Right ventricle myocardium superior (tissue), 1 donor: ENCODE measurements at regions not wholly inside any gene's neighbourhood (a gene's known extent, or its start where the extent isn't known, plus 50 kb on each side); places are given as distances from the start of the nearest gene placed in this dataset.

Experiments
- ATAC-seq: fragments of 200-7000 bp; cut with Tn5 transposase; one replicate; pipeline ENCODE4 v1.9.1; 2020; ENCODE audit warnings: mild to moderate bottlenecking; ENCODE audit not compliant: poor library complexity
- DNase-seq: peaks from one replicate; pipeline ENCODE4 v3.0.0-alpha.2; 2020
- intact Hi-C: fragments of 100-400 bp; cut with DNase I; formaldehyde crosslinking; loops from one replicate; pipeline ENCODE4 v1.11.2; 2022
- donor health status: DM: no; HTN: yes; CAD: no; lungs with severe emphysema.

DNA sequence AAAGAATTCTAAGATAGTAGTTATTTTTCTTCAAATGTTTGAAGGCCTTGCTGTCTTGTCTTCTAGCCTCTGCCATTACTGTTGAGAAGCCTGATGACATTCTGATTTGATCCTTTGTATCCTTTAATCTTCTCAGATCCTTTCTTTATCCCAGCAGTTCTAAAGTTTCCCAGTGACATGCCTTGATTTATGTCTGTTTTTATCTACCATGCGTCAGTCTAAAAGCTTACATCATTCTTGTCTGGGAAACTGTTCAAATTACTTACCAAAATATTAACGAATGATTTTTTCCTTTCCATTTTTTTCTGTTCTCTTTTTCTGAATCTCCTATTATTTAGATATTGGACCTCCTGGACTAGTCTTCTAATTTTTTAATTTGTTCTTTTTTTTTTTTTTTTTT, 78.3 kb upstream of the HELT start:
- intact Hi-C loops = no loop called here
- DNase-seq (no peak), ATAC-seq (no peak)

DNA sequence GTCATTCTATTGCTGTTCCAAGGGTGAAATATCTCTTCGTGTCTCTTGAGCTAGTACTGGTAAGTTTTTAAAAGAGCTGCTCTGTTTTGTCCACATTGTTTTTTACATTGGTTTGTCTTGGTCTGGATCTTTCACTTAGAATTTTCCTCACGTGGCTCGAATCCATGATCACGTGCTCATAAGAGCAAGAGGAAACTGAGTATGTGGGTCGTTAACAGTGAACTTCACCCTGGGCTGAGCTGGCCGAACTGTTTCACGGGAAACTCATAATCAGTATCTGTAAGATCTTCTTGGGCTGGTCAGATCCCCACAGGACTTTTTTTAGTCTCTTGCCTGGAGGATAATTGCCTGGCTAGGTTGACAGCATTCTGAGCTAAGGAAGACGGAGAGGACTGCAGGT, 77.8 kb upstream of the HELT start:
- ATAC-seq = no peak
- no peak for DNase-seq
- intact Hi-C loops = no loop called here

DNA sequence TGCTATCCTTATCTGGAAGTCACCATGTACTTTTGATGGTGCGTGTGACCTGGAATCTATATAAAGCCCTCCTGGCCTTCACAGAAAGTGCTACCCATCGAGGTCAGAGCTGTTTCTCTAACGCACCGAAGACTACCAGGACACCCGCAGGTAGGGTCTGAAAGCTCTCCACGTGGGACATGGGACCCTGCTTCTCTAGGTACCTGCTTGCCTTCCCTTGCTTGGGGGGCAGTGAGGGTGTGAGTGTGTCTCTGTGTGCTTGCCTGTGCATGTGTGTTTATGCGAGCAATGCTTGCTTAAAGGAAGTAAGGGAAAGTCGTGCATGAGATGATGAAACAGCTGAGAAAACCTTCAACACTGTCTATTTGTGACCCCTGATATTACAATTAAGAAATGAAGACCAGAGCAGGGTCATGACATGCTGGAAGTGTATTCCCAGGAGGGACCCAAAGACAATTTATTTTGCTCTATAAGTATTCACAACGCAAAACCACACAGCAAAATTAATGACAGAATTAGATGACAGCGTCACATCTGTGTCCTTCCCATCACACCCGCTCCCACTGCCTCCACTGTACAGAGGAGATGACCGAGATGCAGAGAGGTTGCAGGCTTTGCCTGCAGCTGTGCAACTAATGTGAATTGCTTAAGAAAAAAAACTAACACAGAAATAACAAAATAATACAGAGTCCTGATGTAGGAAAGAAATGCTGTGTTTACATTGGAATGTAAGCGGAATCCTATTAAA, 76.4 kb upstream of the HELT start:
- ATAC-seq (no peak), DNase-seq (no peak)
- intact Hi-C loops = no loop called here

DNA sequence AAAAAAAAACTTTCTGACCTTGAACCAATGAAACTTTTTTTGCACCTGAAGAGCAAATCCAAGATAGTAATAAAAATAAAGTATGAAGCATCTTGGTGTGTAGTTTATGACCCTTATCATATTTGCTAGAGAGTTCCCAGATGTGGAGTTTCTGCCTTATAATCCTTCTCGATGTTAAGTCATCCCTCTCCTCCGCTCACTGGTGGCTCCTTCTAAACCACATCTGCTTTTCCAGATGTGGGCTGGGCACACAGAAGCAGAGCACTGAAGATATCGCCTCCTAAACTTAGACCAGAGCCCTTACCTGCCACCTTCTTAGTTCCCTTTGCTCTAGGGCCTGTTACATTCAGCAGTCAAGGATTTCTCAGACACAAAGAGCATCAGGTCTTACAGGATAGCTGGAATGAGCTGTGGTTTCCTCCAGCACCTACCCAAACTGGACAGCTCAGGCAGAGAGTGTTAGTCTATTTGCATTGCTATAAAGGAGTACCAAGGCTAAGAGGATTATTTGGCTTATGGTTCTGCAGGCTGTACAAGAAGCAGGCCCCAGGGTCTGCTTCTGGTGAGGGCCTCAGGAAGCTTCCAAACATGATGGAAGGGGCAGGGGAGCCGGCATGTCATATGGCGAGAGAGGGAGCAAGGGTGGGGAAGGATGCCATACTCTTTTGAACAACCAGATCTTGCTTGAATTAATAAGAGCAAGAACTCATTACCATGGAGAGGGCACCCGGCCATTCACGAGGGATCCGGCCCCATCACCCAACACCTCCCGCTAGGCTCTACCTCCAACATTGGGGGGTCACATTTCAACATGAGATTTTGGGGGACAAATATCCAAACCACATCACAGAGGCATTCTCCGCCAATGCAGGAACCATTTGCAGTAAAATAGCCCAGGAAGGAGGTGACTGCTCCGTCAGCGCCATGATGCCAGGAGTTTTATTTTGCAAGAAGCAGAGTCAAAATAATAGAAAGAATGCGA, 75.6 kb upstream of the HELT start:
- DNase-seq (no peak), ATAC-seq (no peak)
- intact Hi-C loops = no loop called here

DNA sequence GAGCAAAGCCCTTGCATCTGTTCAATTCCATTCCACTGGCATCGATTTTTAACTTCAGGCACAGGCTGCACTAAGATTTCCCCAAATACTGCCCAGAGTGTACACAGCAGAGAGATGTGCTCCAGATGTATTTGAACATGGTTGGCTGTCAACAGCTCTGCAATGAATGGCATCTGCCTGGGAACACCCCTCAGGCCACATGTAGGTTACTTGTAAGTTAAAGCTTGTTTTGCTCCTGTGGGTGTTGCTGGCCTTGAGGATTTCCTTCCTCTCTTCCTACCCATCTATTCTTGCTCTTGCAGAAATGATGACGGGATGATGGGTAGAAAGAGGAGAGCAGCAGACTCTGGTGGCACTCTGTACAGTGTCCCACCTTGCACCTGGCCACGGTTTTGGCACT, 69.3 kb upstream of the HELT start:
- DNase-seq = no peak
- ATAC-seq = no peak
- intact Hi-C loops = no loop called here

DNA sequence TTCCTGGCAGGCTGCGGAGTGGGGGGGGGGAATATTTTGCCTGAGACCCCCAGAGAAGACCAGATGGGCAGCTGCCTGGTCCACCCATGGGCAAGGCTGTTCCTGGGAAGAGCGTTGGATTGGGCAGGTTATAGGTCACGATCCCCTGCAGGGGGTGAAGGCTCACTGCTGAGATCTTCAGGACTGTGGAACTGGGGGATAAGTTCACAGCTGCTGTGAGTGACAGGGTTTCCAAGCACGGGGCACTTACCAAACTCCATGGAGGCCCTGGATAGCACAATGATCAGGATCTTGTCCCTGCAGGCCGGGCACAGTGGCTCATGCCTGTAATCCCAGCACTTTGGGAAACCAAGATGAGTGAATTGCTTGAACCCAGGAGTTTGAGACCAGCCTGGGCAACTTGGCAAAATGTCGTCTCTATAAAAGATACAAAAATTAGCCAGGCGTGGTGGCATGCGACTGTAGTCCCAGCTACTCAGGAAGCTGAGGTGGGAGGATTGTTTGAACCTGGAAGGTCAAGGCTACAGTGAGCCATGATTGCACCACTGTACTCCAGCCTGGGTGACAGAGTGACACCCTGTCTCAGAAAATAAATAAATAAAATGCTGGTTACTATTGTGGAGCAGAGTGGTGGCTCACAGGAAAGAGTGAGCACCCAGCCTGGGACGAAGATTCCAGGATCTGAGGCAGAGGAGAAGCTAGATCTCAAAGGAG, 68.0 kb upstream of the HELT start:
- intact Hi-C loops = no loop called here
- no peak for ATAC-seq
- DNase-seq = no peak

DNA sequence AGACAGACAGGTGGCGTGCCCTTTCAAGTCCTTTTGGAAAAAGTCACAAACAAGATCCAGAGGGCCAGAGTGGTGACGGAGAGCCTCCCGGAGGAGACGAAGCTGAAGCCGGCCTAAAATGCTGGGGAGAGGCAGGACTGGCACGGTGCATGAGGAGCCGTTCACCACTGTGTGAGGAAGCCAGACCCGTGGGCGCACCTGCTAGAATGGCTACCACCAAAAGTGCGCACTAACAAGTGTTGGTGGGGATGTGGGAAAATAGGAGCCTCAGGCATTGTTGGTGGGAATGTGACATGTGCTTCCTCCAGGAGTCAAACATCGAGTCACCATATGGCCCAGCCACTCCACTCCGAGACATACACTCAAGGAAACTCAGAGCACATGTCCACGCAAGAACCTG, 67.4 kb upstream of the HELT start:
- intact Hi-C loops = no loop called here
- ATAC-seq (no peak), DNase-seq (no peak)

DNA sequence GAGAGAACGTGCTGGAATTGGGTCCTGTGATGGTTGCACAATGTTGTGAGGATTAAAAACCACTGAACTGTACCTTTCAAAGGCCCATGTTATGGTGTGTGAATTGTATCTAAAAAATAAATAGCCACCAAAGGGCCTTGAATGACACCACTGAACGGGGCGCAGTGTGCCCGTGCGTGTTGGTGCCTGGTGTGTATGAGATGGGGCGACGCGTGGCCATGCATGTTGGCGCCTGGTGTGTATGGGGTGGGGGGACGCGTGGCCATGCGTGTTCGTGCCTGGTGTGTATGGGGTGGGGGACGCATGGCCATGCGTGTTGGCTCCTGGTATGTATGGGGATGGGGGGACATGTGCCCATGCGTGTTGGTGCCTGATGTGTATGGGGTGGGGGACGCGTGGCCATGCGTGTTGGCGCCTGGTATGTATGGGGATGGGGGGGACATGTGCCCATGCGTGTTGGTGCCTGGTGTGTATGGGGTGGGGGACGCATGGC, 66.6 kb upstream of the HELT start:
- intact Hi-C loops = no loop called here
- DNase-seq = no peak
- no peak for ATAC-seq

DNA sequence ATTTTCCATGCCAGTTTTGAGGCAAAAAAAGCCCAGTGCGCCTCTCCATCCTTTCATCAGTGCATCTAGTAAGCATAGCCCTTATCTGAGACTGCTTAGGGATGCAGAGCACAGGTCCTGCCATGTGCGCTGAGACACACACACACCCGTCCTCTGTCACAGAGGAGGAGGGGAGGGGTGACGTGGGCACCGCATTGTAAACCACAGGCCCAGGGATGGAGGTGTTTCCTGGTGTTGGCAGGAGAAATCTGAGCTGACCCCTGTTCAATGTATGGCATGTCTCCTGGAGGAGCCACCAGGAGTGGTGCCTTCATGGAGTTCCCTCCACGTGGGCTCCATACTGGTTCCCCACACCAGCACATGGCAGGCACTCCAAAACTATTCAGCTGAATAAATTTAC, 65.8 kb upstream of the HELT start:
- intact Hi-C loops = no loop called here
- DNase-seq = no peak
- ATAC-seq = no peak

DNA sequence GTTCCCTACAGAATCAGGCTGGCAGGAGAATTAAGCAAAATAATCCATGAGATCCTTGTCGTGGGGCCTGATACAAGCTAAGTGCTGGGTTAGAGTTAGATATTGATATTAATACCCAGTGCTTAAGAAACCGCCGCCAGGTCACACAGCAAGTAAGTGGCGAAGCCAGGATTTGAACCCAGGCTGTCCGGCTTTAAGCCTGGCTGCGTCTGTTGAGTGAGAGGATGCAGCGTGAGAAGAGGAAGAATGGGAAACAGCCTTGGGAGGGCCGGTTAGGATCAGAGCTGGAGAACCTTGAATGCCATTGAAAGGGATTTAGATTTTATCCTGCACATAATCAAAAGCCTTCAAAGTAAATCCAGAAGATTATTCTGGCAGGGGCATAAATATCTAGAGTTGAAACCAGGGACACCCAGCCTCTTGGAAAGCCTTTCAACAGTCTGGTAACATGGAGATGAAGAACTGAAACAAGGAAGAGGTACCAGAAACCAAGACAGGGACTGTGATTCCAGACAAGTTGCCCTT, 64.8 kb upstream of the HELT start:
- ATAC-seq (no peak), DNase-seq (no peak)
- intact Hi-C loops = no loop called here

DNA sequence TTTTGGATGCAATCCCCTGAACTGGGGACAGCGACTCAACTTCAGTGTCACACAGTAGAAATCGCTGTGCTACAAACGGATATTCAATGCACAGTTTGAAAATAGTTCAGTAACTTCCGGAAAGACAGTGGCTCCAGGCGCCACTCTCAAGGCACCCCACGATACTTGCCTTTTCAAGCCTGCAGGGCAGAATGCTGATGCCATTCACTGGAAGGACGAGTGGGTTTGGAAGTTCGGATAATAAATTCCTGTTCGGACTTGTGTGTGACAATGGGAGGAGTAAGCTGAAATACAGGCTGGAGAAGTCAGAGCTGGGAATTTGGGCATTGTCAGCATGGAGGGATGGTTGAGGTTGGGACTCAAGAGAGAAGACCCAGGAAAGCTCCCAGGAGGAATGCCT, 64.3 kb upstream of the HELT start:
- intact Hi-C loops = no loop called here
- DNase-seq (no peak), ATAC-seq (no peak)

DNA sequence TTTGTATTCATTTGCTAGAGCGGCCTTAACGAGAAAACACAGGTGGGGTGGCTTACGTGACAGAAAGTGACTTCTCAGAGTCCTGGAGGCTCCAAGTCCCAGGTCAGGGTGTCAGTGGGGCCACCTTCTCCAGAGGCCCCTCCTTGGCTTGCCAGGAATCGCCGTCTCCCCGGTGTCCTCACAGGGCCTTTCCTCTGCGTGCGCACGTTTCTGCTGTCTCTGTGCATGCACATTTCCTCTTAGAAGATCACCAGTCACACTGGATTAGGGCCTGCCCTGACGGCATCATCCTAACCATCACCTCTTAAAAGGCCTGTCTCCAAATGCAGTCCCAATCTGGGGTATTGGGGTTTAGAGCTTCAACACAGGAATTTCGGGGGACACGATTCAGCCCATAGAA, 63.8 kb upstream of the HELT start:
- intact Hi-C loops = no loop called here
- ATAC-seq = no peak

DNA sequence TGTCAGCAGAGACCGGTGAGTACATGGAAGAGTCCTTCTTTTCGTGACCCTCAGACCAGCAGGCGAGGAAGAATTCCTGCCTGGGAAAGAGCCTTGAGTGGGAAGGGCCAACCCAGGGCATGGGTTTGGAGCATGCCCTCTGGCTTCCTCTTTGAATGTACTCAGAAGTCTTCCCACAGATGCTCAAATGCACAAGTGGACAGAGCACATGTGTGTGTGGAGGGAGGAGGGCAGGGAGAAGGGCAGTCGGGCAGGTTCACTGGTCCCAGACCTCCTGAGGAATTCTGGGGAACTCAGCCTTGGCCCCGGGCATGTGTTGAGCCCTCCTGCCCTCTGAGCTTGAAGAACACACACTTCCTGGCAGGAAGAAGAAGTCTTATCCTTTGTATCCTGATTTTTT, 63.2 kb upstream of the HELT start:
- intact Hi-C loops = no loop called here
- DNase-seq (no peak), ATAC-seq (no peak)

More for the DNA sequence above, 63.8 kb upstream of the HELT start:
- no peak for DNase-seq

DNA sequence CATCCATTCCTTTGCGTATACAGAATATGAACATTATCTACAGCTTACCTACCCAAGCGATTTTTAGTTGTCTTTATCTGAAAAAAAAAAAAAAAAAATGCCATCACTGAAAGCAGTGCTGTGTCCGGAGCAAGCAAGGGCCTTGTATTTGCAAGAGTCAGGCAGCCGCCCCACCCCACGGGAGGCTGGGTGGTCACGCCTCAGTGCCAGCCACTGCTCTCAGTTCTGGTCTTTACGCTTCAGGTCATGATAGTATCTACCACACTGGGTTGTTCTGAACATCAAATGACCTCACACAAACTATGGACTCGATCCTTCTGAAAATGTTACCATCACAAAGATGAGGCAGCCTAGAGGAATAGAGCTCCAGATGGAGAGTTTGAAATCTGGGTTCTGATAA, 62.7 kb upstream of the HELT start:
- no peak for ATAC-seq
- intact Hi-C loops = no loop called here
- no peak for DNase-seq

DNA sequence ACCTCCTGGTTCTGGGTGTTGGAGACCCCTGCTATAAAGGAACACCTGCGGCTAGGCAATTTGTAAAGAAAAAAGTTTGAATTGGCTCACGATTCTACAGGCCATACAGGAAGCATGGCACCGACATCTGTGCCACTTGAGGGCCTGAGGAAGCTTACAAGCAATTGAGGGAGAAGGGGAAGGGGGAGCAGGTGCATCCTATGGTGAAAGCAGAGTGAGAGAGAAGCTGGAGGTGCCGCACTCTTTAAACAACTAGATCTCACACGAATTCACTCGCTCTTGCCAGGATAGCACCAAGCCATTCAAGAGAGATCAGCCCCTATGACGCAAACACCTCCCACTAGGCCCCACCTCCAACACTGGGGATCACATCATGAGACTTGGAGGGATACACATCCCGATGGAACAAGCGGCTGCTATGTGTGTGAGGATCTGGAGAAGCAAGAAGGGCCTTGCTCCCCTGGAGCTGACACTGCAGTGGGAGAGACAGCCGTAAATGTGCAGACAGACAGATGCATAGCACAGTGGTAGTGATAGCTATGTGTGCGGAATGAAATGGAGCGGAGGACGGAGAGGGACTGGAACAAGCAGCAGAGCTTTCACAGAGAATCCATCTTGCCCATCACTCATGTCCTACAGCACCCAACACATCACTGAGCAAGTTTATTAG, 60.7 kb upstream of the HELT start:
- ATAC-seq (no peak), DNase-seq (no peak)
- intact Hi-C loops = no loop called here

DNA sequence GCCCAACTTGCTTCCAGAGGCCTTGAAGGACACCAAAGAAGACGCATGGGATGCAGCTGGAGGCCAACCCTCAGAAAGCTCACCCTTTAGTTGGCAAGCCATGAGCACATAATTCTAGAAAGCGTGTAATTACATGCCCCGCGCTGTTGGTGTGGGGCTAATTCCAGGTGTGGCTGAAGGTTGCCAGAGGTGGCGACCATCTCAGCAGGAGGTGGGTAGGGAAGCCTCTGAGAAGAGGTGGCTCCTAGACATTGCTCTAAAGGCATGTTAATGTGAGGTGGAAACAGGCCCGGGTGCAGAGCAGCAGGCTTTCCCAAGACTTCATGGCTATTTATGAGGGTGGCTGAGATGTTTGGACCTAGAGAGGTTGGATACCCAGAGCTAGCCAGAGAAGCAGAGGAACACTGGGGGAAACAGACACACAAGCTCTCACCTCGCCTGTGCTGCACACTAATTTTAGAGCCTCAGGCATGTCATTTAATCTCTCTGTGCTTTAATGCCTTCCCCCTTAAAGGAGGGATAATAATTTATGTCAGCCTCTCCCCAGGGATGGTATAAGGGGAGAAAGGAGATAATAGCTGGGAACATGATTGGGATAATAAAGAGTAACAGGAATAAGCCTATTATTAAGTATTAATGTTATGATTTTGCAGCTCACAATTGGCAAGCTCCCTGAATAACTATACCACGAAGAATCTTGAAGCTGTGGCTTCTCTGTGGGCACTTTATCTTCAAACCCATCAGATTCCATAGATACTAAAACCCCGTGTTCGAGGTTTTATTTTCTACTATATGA, 60.0 kb upstream of the HELT start:
- no peak for DNase-seq
- intact Hi-C loops = no loop called here
- peak; percentile 64 for ATAC-seq

DNA sequence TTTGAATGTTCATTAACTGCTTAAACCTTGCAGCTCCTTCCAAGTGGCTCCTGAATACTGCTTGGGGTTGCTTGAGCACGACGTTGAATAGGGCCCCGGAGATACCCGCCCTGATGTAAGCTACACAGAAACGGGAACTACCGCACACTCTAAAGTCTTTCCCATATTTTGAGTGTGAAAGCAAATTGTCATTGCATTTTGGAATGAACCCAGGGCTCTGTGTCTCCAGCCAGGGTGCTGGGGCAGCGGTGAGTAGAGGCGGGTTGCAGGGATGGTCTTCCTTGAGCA, 59.4 kb upstream of the HELT start:
- ATAC-seq = peak; percentile 28
- intact Hi-C loops = no loop called here
- no peak for DNase-seq

DNA sequence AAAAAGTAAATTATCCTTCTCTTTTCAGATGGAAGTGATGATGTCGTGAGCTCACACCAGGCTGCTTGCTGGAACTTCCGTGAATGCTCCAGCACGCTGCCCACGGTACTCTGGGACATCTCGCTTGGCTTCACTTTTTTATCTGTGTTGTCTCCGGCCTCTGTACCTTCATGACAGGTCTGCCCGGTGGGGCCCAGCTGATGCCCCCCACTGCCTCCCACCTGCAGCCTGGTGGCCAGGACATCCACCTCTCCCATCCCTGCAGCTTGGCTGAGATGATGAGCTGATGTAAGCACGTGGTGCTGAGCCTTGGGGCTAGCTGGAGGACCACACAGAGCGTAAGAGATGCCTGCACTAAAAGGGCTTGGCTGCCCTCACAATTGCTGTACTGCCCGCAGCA, 59.0 kb upstream of the HELT start:
- intact Hi-C loops = no loop called here

More for the DNA sequence above, 59.0 kb upstream of the HELT start:
- ATAC-seq (no peak), DNase-seq (no peak)
